Upper lobe of left lung (tissue), 6 donors: ENCODE measurements at regions not wholly inside any gene's neighbourhood (a gene's known extent, or its start where the extent isn't known, plus 50 kb on each side); places are given as distances from the start of the nearest gene placed in this dataset.

Experiments
- ATAC-seq, 2 donors: fragments of 200-7000 bp; cut with Tn5 transposase; one replicate each; pipeline ENCODE4 v1.9.1; 2022; ENCODE audit warnings: mild to moderate bottlenecking in 2 of 2, moderate library complexity in 2 of 2; ENCODE audit not compliant: low FRiP score in 2 of 2
- DNase-seq, 2 donors: peaks; one replicate each; pipeline ENCODE4 v3.0.0-alpha.2; 2019 to 2020
- H3K27ac ChIP-seq, 4 donors: fragments of 200-600 bp; sonication (generic); one replicate each; pipeline ENCODE4 v1.5.1; 2016 to 2019
- H3K27me3 ChIP-seq, 4 donors: fragments of 200-600 bp; sonication (generic); one replicate each; pipeline ENCODE4 v1.5.1; 2017 to 2019
- H3K36me3 ChIP-seq, 4 donors: fragments of 200-600 bp; sonication (generic); one replicate each; pipeline ENCODE4 v1.5.1; 2016 to 2019
- H3K4me1 ChIP-seq, 4 donors: fragments of 200-600 bp; sonication (generic); one replicate each; pipeline ENCODE4 v1.5.1; 2018 to 2019
- H3K4me3 ChIP-seq, 4 donors: fragments of 200-600 bp; sonication (generic); one replicate each; pipeline ENCODE4 v1.5.1; 2017 to 2019; ENCODE audit warnings: mild to moderate bottlenecking in 2 of 4, moderate library complexity in 1 of 4
- H3K9me3 ChIP-seq, 4 donors: fragments of 200-600 bp; sonication (generic); one replicate each; pipeline ENCODE4 v1.5.1; 2018 to 2019
- CTCF ChIP-seq, 6 experiments: fragments of 450-650 bp in 4 of 6; fragments of 200-600 bp in 2 of 6; sonication (generic) in 2 of 6; IDR thresholded peaks; one replicate each; pipeline ENCODE4 v1.5.1; 2016 to 2019; ENCODE audit warnings: antibody characterized with exemption in 6 of 6
- EP300 ChIP-seq, 4 donors: sonication (generic); formaldehyde crosslinking; IDR thresholded peaks; one replicate each; pipeline ENCODE4 v1.5.1; 2017; ENCODE audit warnings: antibody characterized with exemption in 4 of 4, control low read depth in 2 of 4
- POLR2A ChIP-seq, 4 donors: fragments of 450-650 bp; IDR thresholded peaks; one replicate each; pipeline ENCODE4 v1.5.1; 2016 to 2017; ENCODE audit warnings: antibody characterized with exemption in 4 of 4, mild to moderate bottlenecking in 2 of 4
- POLR2AphosphoS5 ChIP-seq, 2 donors: sonication (generic); formaldehyde crosslinking; IDR thresholded peaks; one replicate each; pipeline ENCODE4 v1.5.1; 2017; ENCODE audit warnings: antibody characterized with exemption in 2 of 2
- WGBS, 2 donors: methylation state at CpG; one replicate each; pipeline ENCODE4 v1.1.5; 2017 to 2018; 5-methylcytosine and 5-hydroxymethylcytosine counted together
- donor health status: DM: no; HTN: no; CAD: no; lungs with moderate emphysema.
- donor health status: DM: no; HTN: yes; CAD: no; lungs with severe emphysema.

- H3K27ac ChIP-seq = no peak overlapping the region
Observed at GRCh38 chr5:94039101-94039500, 297.7 kb upstream of the POU5F2 start.

GRCh38 chr5:94031631-94032030 lies 290.2 kb upstream of the POU5F2 start:
- TF ChIP-seq POLR2A (IDR thresholded peaks at IDR 0.05) (no peak), POLR2AphosphoS5 (IDR thresholded peaks at IDR 0.05) (no peak), EP300 (IDR thresholded peaks at IDR 0.05) (no peak), CTCF (IDR thresholded peaks at IDR 0.05) (no peak)
- no peak for ATAC-seq

More at GRCh38 chr5:94039101-94039500, 297.7 kb upstream of the POU5F2 start:
- Histone ChIP-seq H3K4me3 (no peak overlapping the region), H3K36me3 (peaks cover 0 to 6% (median 2%) of the 10 kb centered on the region in 4 donors), H3K27me3 (no peaks in the 10 kb centered on the region), H3K4me1 (no peaks in the 10 kb centered on the region), H3K9me3 (no peaks in the 10 kb centered on the region)
- TF ChIP-seq CTCF (IDR thresholded peaks at IDR 0.05) (no peak), EP300 (IDR thresholded peaks at IDR 0.05) (no peak), POLR2A (IDR thresholded peaks at IDR 0.05) (no peak), POLR2AphosphoS5 (IDR thresholded peaks at IDR 0.05) (no peak)
- no peak for ATAC-seq
- no peak for DNase-seq

DNA sequence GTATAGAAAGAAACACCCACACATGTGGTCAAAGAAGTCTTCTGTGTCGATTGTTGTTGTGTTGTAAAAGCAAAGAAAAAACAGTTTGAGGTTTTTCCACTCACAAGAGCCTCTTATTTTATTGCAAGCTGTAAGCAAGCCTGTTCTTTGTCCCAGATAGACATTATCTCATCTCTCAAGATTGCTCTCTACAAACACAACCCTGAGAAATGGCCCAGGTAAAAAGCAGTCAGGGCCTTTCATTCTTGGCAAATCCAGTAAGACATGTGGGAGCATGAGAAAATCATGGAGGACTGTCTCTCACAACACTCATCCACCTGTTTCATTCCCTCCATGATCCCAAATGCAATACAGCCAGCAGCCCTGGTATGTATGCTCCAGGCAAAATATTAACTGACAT lies 286.6 kb upstream of the POU5F2 start:
- ATAC-seq (no peak), DNase-seq (no peak)
- H3K4me1 ChIP-seq = peaks cover 0 to 3% (median 0%) of the 10 kb centered on the region in 4 donors
- no peaks in the 10 kb centered on the region for H3K27me3 ChIP-seq
- H3K9me3 ChIP-seq = no peaks in the 10 kb centered on the region
- H3K27ac ChIP-seq = no peak overlapping the region
- TF ChIP-seq POLR2A (IDR thresholded peaks at IDR 0.05) = no peak
- TF ChIP-seq CTCF (IDR thresholded peaks at IDR 0.05) = no peak
- no peak for TF ChIP-seq EP300 (IDR thresholded peaks at IDR 0.05)
- H3K36me3 ChIP-seq = no peaks in the 10 kb centered on the region
- 61 to 70% methylated on average over 1 of the region's 1 CpG for WGBS, 2 donors
- H3K4me3 ChIP-seq = no peak overlapping the region

More at GRCh38 chr5:94031631-94032030, 290.2 kb upstream of the POU5F2 start:
- Histone ChIP-seq H3K4me1 (peaks cover 0 to 3% (median 0%) of the 10 kb centered on the region in 4 donors), H3K4me3 (no peak overlapping the region), H3K9me3 (no peaks in the 10 kb centered on the region), H3K36me3 (no peaks in the 10 kb centered on the region), H3K27ac (no peak overlapping the region), H3K27me3 (no peaks in the 10 kb centered on the region)
- DNase-seq = peak in 1 of 2 donors; percentile 58

- no peak for DNase-seq
- H3K4me3 ChIP-seq = no peak overlapping the region
- H3K36me3 ChIP-seq = peaks cover 0 to 1% (median 0%) of the 10 kb centered on the region in 4 donors
- 87 to 95% methylated on average over 1 of the region's 1 CpG for WGBS, 2 donors
- H3K27ac ChIP-seq = no peak overlapping the region
- ATAC-seq = no peak
- TF ChIP-seq EP300 (IDR thresholded peaks at IDR 0.05) = no peak
- no peak for TF ChIP-seq CTCF (IDR thresholded peaks at IDR 0.05)
- no peak for TF ChIP-seq POLR2AphosphoS5 (IDR thresholded peaks at IDR 0.05)
- no peak for TF ChIP-seq POLR2A (IDR thresholded peaks at IDR 0.05)
- H3K9me3 ChIP-seq = no peaks in the 10 kb centered on the region
- peaks cover 0 to 3% (median 0%) of the 10 kb centered on the region in 4 donors for H3K4me1 ChIP-seq
- H3K27me3 ChIP-seq = no peaks in the 10 kb centered on the region
Observed at GRCh38 chr5:94027145-94027544, 285.7 kb upstream of the POU5F2 start.

DNA sequence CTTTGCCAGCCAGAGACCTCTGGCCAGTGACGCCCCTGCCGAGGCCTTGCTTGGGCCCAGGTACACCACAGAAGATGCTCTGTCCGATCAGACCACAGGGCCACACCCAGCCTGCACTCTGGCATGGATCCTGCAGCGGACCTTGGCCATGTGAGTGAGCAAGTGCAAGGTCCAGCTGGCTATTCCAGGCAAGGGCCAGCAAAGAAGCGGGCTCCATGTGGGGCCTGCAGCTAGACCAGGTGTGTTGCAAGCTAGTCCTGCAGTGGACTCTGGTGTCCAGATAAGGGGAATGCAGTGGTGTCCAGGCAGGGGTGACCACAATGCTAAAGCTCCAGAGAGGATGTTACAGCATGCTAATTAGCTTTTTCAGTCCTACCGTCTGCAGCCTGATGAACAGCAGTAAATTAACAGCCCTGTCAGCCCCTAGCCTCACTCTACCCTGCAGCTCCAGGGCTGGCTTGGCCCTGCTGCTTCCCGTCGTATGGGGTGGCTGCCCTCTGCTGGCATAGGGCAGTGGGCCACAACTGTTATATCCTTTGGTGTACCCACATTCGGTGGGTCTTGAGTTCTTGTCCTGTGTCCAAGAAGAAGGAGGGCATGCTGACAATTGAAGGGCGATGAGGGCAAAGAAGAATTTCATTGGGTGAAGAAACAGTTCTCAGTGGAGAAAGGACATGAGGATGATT lies 284.5 kb upstream of the POU5F2 start:
- H3K36me3 ChIP-seq = peaks cover 0 to 10% (median 0%) of the 10 kb centered on the region in 4 donors
- ATAC-seq = no peak
- TF ChIP-seq POLR2AphosphoS5 (IDR thresholded peaks at IDR 0.05) = no peak
- no peak for TF ChIP-seq POLR2A (IDR thresholded peaks at IDR 0.05)
- TF ChIP-seq EP300 (IDR thresholded peaks at IDR 0.05) = no peak
- TF ChIP-seq CTCF (IDR thresholded peaks at IDR 0.05) = no peak
- no peaks in the 10 kb centered on the region for H3K4me1 ChIP-seq
- DNase-seq = peak in 1 of 2 donors; percentile 46
- no peaks in the 10 kb centered on the region for H3K27me3 ChIP-seq
- WGBS, 2 donors = 98 to 99% methylated on average over 9 to 10 of the region's 10 CpGs
- no peak overlapping the region for H3K4me3 ChIP-seq
- H3K9me3 ChIP-seq = no peaks in the 10 kb centered on the region
- H3K27ac ChIP-seq = no peak overlapping the region
